ENCODE measurements at regions not wholly inside any gene's neighbourhood (a gene's known extent, or its start where the extent isn't known, plus 50 kb on each side); places are given as distances from the start of the nearest gene placed in this dataset.
"Not testable (repeated sequence)": the region's sequence is repeated elsewhere in the genome, so short reads cannot be mapped to it uniquely, and the experiment has no call there.

DNA sequence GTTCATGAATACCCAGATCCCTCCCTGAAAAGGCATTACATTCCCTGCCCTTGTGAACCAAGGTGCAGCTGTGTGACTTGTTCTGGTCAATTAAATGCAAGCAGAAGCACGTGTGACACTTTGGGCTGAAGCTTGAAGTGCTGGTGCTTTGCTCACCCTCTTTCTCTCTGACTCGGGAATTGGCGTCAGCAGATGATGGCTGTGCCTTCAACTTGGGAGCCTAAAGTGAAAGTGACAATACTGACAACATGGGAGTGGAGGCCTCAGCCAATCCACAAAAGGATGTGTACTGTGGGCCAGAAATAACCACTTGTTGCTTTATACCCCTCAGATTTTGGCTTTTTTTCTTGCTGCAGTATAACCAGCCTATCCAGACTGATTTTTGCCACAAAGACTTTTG, 148.3 kb upstream of the THY1 start:
- Mint-ChIP-seq H3K36me3 (ENCODE audit: insufficient read depth) (no peaks in the 10 kb centered on the region), H3K27me3 (peaks cover 9% of the 10 kb centered on the region), H3K27ac (no peak overlapping the region), H3K4me3 (ENCODE audit: low read depth) (no peak overlapping the region), H3K9me3 (ENCODE audit: low read depth) (no peaks in the 10 kb centered on the region), H3K4me1 (ENCODE audit: low read depth) (peaks cover 2% of the 10 kb centered on the region)
- DNase-seq (ENCODE audit: low spot score, unreplicated experiment) = no peak
- TF ChIP-seq, protein P1, sequence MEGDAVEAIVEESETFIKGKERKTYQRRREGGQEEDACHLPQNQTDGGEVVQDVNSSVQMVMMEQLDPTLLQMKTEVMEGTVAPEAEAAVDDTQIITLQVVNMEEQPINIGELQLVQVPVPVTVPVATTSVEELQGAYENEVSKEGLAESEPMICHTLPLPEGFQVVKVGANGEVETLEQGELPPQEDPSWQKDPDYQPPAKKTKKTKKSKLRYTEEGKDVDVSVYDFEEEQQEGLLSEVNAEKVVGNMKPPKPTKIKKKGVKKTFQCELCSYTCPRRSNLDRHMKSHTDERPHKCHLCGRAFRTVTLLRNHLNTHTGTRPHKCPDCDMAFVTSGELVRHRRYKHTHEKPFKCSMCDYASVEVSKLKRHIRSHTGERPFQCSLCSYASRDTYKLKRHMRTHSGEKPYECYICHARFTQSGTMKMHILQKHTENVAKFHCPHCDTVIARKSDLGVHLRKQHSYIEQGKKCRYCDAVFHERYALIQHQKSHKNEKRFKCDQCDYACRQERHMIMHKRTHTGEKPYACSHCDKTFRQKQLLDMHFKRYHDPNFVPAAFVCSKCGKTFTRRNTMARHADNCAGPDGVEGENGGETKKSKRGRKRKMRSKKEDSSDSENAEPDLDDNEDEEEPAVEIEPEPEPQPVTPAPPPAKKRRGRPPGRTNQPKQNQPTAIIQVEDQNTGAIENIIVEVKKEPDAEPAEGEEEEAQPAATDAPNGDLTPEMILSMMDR (IDR thresholded peaks at IDR 0.05; ENCODE audit: unreplicated experiment) = no peak

DNA sequence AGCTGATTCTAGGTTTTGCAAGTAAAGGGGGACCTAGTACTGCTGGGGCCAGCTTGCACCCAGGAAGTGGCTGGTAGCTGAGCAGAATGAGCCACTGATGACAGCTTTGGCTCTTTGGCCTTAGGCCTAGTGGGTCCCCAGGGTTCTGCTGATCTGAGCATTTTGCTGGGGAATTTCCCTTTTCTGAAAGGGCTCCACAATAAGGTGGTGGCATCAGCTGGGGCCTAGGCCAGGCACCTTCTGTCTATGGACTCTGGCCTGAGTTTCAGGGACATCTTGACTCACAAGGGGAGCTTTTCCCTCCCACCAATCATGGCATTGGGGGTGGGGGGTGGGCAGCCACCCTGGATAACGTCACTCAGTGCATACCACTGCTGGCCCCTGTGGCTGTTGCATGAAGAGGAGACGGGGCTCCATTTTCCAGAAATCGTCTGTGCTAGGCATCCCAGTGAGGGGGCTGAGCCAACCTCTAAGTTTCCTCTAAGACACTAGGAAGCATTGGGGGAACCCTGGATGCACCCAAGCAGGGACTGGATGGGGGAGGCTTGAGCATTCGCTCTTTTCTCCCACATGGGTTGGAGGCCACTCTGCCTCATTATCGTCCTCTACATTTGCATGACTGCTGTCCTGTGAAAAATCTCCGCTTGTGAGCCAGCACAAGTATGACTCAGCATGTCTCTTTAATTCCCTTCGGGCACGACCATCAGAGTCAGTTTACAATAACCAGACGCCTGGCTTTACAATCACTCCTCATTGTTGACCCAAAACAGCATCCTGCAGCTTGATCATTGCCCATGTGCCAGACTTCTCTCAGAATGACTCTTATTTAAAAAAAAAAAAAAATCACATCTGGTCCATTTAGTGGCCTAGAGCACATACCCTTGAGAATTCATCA, 145.0 kb upstream of the THY1 start:
- Mint-ChIP-seq H3K27me3 (peaks cover 2% of the 10 kb centered on the region), H3K27ac (no peak overlapping the region), H3K4me1 (ENCODE audit: low read depth) (peaks cover 6% of the 10 kb centered on the region), H3K4me3 (ENCODE audit: low read depth) (no peak overlapping the region), H3K36me3 (ENCODE audit: insufficient read depth) (no peaks in the 10 kb centered on the region), H3K9me3 (ENCODE audit: low read depth) (peaks cover 1% of the 10 kb centered on the region)
- DNase-seq (ENCODE audit: low spot score, unreplicated experiment) = no peak
- TF ChIP-seq, protein P1 (IDR thresholded peaks at IDR 0.05; ENCODE audit: unreplicated experiment) = no peak

- peaks cover 6% of the 10 kb centered on the region for H3K9me3 Mint-ChIP-seq (ENCODE audit: low read depth)
- no peak overlapping the region for H3K4me3 Mint-ChIP-seq (ENCODE audit: low read depth)
- no peak overlapping the region for H3K27ac Mint-ChIP-seq
- DNase-seq (ENCODE audit: low spot score, unreplicated experiment) = no peak
- H3K36me3 Mint-ChIP-seq (ENCODE audit: insufficient read depth) = no peaks in the 10 kb centered on the region
- peaks cover 6% of the 10 kb centered on the region for H3K4me1 Mint-ChIP-seq (ENCODE audit: low read depth)
- TF ChIP-seq, protein P1 (IDR thresholded peaks at IDR 0.05; ENCODE audit: unreplicated experiment) = no peak
- peaks cover 14% of the 10 kb centered on the region for H3K27me3 Mint-ChIP-seq
These were observed 143.3 kb upstream of the THY1 start for GRCh38 chr11:119566319-119566718.

DNA sequence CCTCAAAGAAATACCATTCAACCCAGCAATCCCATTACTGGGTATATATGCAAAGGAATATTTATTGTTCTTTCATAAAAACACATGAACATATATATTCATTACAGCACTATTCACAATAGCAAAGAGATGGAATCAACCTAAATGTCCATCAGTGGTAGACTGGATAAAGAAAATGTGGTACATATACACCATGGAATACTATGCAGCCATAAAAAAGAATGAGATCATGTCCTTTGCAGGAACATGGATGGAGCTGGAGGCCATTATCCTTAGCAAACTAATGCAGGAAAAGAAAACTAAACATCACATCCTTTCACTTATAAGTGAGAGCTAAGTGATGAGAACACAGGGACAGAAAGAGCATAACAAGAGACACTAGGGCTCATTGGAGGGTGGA, 142.7 kb upstream of the THY1 start:
- not testable (repeated sequence) for H3K4me3 Mint-ChIP-seq (ENCODE audit: low read depth); H3K36me3 Mint-ChIP-seq (ENCODE audit: insufficient read depth); DNase-seq (ENCODE audit: low spot score, unreplicated experiment); H3K9me3 Mint-ChIP-seq (ENCODE audit: low read depth); H3K27ac Mint-ChIP-seq; H3K4me1 Mint-ChIP-seq (ENCODE audit: low read depth)
- peaks cover 14% of the 10 kb centered on the region for H3K27me3 Mint-ChIP-seq

DNA sequence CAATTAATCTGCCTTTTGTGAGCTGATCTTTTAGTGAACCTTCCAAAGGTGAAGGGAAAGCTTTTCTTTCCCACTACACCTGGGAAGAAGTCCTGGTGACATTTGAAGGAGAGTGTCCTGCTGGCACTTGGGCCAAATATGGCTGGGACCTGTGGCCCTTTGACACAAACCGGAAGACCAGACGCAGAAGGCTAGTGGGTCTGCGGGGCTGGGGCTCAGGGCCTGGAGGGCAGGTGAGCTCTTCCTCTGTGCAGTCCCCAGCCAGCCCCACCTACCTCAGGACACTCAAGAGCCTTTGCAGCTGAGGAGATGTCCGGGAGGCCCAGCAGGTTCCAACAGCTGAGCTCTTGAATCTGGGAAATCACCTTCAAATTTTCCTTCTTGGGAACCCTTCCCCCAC, 138.0 kb upstream of the THY1 start:
- H3K9me3 Mint-ChIP-seq (ENCODE audit: low read depth) = peaks cover 11% of the 10 kb centered on the region
- peaks cover 22% of the 10 kb centered on the region for H3K27me3 Mint-ChIP-seq
- no peaks in the 10 kb centered on the region for H3K36me3 Mint-ChIP-seq (ENCODE audit: insufficient read depth)
- TF ChIP-seq, protein P1 (IDR thresholded peaks at IDR 0.05; ENCODE audit: unreplicated experiment) = no peak
- DNase-seq (ENCODE audit: low spot score, unreplicated experiment) = no peak
- H3K4me3 Mint-ChIP-seq (ENCODE audit: low read depth) = no peak overlapping the region
- H3K27ac Mint-ChIP-seq = no peak overlapping the region
- H3K4me1 Mint-ChIP-seq (ENCODE audit: low read depth) = peaks cover 1% of the 10 kb centered on the region

GRCh38 chr11:119560291-119560690, 137.3 kb upstream of the THY1 start:
- no peak for DNase-seq (ENCODE audit: low spot score, unreplicated experiment)
- Mint-ChIP-seq H3K27ac (no peak overlapping the region), H3K9me3 (ENCODE audit: low read depth) (peaks cover 11% of the 10 kb centered on the region), H3K4me3 (ENCODE audit: low read depth) (no peak overlapping the region), H3K27me3 (peaks cover 22% of the 10 kb centered on the region), H3K36me3 (ENCODE audit: insufficient read depth) (no peaks in the 10 kb centered on the region), H3K4me1 (ENCODE audit: low read depth) (no peaks in the 10 kb centered on the region)
- TF ChIP-seq, protein P1 (IDR thresholded peaks at IDR 0.05; ENCODE audit: unreplicated experiment) = no peak

All from progenitor cell of endocrine pancreas (in vitro differentiated cells).